ENCODE measurements at regions not wholly inside any gene's neighbourhood (a gene's known extent, or its start where the extent isn't known, plus 50 kb on each side); places are given as distances from the start of the nearest gene placed in this dataset.

DNA sequence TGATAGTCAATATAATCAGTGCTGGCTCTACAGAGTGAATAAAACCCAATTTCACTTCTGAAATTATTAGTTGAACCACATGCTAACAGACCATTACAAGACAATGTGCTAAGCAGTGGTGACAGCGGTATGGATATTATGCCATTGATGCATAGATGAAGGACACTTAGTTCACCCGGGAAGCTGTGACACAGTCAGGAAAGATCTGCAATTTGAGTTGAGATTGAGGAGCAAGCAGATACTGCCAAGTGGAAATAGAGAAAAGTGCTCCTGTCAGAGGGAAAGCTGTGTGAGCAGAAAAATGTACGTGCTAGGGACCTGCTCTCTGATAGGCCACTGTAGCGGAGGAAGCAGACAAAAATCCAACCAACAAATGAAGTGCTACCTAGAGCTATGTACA, 529.5 kb upstream of the CDH2 start:
- TF ChIP-seq POLR2A (IDR thresholded peaks at IDR 0.05): no peak
- TF ChIP-seq, protein P1, sequence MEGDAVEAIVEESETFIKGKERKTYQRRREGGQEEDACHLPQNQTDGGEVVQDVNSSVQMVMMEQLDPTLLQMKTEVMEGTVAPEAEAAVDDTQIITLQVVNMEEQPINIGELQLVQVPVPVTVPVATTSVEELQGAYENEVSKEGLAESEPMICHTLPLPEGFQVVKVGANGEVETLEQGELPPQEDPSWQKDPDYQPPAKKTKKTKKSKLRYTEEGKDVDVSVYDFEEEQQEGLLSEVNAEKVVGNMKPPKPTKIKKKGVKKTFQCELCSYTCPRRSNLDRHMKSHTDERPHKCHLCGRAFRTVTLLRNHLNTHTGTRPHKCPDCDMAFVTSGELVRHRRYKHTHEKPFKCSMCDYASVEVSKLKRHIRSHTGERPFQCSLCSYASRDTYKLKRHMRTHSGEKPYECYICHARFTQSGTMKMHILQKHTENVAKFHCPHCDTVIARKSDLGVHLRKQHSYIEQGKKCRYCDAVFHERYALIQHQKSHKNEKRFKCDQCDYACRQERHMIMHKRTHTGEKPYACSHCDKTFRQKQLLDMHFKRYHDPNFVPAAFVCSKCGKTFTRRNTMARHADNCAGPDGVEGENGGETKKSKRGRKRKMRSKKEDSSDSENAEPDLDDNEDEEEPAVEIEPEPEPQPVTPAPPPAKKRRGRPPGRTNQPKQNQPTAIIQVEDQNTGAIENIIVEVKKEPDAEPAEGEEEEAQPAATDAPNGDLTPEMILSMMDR (IDR thresholded peaks at IDR 0.05): no peak
